Skeletal muscle cell (primary cell): ENCODE measurements at regions not wholly inside any gene's neighbourhood (a gene's known extent, or its start where the extent isn't known, plus 50 kb on each side); places are given as distances from the start of the nearest gene placed in this dataset.
"Not testable (repeated sequence)": the region's sequence is repeated elsewhere in the genome, so short reads cannot be mapped to it uniquely, and the experiment has no call there.

ENCODE experiments used
- DNase-seq: peaks from one replicate; pipeline ENCODE4 v3.0.0-alpha.2; 2010; ENCODE audit warnings: low read depth
- H3K4me3 ChIP-seq: 2 replicates; pipeline ENCODE4 v1.5.1; 2011; ENCODE audit warnings: low read depth, mild to moderate bottlenecking, control low read depth, low read length, moderate library complexity

DNA sequence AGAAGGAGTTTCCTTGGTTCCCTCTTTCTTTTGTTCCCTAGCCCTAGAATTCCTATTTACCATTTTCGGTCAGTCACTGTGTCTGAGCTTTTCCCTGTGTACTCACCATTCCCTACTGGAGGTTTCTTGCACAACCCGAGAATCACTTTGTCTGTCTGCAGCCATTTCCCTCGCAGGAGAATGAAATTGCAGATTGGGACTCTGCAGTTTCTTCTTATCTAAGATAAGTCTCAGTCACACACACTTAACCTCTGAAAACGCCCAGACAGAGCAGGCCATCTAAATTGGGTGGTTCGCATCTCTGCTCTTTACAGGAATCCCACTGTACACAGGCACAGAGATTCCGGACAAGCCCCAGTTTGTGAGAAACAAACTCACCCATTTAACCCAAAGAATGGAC, 58.6 kb upstream of the CNTNAP2 start:
- no peak overlapping the region for H3K4me3 ChIP-seq
- no peak for DNase-seq

DNA sequence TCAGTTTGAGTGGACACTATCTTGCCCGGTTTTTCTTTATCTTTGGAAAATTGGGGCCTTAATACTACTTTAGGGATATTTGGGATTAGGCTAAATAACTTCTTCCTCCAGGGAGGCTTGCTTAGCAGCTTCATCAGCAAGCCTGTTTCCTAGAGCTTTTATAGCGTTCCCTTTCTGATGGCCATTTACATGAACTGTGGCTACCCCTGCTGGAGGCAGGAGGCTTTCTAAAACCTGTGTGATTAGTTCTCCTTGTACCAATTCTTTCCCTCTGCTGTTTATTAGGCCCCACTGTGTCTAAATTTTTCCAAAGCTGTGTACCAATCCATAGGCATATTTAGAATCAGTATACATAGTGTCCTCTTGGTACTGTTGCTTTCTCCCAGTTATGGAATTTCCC, 61.7 kb upstream of the CNTNAP2 start:
- no peak for DNase-seq
- no peak overlapping the region for H3K4me3 ChIP-seq

DNA sequence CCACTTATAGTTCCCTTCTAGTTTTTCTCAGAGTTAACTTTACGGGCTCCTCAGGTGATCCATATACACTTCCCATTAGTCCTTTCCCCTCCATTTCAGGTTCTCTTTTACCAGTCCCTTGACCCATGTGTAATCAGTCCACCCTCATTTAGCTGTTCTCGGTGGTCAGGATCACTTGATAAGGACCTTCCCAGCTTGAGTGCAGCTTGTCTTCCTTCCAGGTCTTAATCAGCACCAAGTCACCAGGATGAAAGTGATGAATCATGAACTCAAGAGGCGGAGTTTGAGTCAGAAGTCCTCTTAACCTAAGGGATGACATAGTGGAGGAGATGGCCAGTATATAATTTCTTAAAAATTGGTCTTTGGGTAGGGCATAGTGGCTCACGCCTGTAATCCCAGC, 63.1 kb upstream of the CNTNAP2 start:
- H3K4me3 ChIP-seq = no peak overlapping the region
- DNase-seq = no peak

DNA sequence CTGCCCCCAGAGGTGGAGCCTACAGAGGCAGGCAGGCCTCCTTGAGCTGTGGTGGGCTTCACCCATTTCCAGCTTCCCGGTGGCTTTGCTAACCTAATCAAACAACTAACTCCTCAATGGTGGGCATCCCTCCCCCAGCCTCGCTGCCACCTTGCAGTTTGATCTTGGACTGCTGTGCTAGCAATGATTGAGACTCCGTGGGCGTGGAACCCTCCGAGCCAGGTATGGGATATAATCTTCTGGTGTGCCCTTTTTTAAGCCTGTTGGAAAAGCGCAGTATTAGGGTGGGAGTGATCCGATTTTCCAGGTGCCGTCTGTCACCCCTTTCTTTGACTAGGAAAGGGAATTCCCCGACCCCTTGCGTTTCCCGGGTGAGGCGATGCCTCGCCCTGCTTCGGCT, 73.3 kb upstream of the CNTNAP2 start:
- not testable (repeated sequence) for H3K4me3 ChIP-seq, DNase-seq

DNA sequence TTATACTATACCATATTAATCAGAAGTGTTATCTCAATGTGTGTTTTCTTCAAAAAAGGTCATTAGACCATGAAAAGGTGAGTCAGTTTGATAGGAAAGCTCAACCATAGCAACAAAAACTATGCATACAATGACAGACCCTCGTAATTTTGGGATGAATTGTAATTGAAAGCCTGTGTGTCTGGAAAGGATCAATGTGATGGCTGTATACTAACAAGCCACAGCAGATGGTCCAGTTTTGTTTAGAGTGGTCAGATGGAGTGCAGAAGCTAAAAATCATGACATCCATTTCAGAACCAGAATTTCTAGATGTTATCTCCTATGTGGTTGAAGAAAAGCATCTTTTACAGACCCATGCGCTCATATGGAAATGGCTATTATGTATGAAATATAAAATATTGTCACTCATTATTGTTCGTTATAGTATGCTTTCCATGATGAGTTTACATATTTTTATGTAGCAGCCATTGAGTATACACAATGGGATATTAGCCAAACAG, 88.3 kb upstream of the CNTNAP2 start:
- no peak for DNase-seq
- H3K4me3 ChIP-seq = no peak overlapping the region

DNA sequence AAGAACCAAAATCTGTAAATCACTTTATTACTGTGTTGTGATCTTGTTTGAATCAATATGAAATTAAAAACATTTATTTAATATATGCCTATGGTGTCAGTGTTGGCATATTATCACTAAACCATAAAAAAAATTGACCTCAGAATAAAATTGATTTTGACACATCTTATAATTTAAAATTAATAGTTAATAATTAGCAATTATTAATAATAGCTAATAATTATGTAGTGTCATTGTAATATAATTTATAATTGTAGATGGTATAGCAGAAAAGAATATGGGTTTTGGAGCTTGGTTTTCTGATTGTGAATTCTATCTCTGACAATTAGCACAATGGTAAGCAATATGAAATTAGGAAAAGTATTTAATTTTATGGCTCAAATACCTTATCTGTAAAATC, 89.4 kb upstream of the CNTNAP2 start:
- no peak for DNase-seq
- H3K4me3 ChIP-seq = no peak overlapping the region

DNA sequence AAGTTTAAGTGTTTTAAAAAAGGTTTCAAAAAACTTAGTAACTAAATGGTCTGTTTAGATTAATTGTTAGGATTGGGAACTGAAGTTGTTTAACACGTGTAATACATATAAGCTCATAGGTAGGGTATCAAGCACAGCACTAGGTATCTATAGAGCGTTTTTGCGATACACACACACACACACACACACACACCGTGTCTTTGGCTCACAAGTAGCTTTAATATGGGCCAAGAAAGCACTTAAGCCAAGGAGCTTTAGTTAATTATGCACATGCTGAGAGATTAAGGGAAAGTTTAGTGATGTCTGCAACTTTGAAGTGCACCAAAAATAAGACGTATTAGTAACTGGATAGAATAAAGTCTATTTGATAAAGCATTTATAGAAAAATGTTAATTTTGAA, 93.8 kb upstream of the CNTNAP2 start:
- H3K4me3 ChIP-seq = no peak overlapping the region
- DNase-seq = no peak

DNA sequence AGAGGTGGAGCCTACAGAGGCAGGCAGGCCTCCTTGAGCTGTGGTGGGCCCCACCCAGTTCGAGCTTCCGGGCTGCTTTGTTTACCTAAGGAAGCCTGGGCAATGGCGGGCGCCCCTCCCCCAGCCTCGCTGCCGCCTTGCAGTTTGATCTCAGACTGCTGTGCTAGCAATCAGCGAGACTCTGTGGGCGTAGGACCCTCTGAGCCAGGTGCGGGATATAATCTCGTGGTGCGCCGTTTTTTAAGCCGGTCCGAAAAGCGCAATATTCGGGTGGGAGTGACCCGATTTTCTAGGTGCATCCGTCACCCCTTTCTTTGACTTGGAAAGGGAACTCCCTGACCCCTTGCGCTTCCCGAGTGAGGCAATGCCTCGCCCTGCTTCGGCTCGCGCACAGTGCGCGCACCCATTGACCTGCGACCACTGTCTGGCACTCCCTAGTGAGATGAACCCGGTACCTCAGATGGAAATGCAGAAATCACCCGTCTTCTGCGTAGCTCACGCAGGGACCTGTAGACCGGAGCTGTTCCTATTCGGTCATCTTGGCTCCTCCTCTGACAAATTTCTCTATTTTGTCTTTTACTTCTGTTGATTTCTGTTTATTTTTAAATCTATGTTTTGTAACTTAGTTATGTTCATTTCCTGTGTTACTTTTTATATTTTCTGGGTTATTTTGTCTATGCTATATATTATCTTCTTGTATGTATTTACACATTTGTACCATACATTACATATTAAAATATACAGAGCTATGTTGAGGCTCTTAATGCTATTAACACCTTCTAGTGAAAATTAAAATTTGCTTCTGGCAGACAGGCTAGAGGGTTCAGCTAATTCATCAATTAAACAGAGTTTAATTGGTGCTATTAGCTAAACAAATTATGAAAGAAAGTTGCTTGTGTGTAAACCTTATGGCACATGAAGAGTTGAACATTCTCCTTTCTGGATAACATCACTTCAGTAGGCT, 97.3 kb upstream of the CNTNAP2 start:
- not testable (repeated sequence) for DNase-seq, H3K4me3 ChIP-seq

DNA sequence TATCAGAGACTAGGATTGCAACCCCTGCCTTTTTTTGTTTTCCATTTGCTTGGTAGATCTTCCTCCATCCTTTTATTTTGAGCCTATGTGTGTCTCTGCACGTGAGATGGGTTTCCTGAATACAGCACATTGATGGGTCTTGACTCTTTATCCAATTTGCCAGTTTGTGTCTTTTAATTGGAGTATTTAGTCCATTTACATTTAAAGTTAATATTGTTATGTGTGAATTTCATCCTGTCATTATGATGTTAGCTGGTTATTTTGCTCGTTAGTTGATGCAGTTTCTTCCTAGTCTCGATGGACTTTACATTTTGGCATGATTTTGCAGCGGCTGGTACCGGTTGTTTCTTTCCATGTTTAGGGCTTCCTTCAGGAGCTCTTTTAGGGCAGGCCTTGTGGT, 99.2 kb upstream of the CNTNAP2 start:
- not testable (repeated sequence) for H3K4me3 ChIP-seq, DNase-seq

DNA sequence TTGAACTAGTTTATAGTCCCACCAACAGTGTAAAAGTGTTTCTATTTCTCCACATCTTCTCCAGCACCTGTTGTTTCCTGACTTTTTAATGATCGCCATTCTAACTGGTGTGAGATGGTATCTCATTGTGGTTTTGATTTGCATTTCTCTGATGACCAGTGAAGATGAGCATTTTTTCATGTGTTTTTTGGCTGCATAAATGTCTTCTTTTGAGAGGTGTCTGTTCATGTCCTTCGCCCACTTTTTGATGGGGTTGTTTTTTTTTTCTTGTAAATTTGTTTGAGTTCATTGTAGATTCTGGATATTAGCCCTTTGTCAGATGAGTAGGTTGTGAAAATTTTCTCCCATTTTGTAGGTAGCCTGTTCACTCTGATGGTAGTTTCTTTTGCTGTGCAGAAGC, 102.4 kb upstream of the CNTNAP2 start:
- not testable (repeated sequence) for DNase-seq, H3K4me3 ChIP-seq

DNA sequence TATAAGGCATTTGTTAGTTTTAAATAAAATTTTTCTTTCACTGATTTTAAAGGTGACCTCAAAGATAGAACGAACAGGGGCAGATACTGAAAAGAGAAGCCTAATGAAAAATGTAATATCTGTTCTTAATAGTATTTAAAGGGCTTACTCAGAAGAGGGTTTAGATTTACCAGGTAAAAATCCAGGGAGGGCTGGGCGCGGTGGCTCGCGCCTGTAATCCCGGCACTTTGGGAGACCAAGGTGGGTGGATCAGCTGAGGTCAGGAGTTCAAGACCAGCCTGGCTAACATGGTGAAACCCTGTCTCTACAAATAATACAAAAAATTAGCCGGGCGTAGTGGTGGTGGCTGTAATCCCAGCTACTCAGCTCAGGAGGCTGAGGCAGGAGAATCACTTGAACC, 108.3 kb upstream of the CNTNAP2 start:
- no peak overlapping the region for H3K4me3 ChIP-seq
- DNase-seq = no peak

DNA sequence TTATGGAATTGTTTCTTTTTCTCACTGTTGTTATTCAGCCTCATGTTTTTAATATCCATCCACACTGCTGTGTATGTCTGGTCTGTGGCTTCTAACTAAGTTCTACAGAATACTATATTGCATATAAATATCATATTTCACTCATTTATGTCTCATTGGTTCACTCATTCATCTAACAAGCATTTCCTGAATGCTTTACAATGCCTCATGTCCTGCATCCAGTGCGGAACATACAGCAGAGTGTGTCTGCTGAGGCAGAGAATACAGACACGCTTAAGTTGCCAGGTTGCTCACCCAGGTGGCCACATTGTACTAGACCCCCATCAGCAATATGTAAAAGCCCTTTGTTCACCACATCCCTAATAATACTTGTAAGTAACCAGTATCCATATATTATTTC, 111.8 kb upstream of the CNTNAP2 start:
- peak; percentile 7 for DNase-seq
- H3K4me3 ChIP-seq = no peak overlapping the region

DNA sequence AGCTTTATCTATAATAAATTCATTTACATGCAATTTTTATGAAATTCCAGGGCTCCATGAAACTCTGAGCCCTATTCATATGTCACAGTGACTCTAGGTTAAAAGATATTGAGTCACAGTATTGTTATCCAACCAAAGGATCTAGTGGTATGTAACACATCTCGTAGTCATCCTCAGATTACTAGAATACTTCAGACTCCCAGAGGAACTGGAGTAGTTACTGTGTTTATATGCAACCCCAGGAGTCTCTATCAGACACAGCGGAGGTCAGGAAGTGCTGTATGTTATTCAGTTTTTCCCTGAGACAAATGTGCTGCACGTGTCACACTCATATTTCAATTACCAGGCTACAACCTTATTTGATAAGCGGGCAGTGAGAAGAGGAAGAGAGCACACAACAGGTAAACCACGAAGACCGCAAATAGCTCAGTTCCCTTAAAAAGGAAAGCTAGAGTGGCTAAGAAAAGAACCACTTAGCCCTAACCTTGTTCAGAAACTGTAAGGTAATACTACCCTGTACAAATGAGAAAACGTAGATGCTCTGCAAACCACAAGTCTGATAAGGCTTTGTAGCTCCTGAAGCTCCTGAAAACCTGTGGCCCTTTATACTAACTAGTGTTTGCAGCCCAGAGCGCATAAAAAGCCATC, 114.0 kb upstream of the CNTNAP2 start:
- DNase-seq = peak; percentile 14
- no peak overlapping the region for H3K4me3 ChIP-seq

DNA sequence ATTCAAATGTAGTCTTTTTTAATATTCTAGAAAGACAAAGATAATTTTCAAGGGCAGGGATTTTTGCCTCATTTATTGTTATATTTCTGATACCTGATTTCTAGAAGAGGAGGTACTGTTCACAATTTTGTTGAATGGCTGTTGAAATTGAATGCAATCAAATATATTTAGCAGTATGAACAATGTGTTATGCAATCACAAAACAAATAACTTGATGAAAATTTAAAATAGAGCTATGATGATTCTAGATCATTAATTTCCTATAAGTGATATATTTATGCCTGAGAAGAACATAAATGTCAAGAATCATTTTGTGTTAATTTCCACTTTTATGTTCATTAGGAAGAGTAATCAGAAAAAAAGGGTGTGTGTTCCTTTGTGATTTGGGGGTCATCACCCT, 114.6 kb upstream of the CNTNAP2 start:
- no peak overlapping the region for H3K4me3 ChIP-seq
- no peak for DNase-seq

DNA sequence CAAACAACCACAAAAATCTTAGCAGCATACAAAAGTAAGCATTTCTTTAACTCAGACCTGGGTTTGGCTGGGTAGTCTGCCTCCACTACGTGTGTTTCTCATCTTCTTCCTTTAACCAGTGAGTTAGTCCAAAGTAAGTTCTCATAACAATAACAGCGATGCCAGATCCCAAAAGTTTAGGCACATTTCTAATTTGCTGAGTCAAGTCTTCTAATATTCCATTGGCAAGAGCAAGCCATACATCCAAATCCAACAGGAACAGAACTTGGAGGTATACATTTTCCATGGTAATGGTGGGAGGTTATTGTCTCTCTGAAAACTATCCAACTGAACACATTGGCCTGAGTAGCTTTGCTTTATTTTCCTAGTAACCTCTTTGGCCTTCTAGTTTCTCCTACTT, 115.7 kb upstream of the CNTNAP2 start:
- no peak for DNase-seq
- no peak overlapping the region for H3K4me3 ChIP-seq

DNA sequence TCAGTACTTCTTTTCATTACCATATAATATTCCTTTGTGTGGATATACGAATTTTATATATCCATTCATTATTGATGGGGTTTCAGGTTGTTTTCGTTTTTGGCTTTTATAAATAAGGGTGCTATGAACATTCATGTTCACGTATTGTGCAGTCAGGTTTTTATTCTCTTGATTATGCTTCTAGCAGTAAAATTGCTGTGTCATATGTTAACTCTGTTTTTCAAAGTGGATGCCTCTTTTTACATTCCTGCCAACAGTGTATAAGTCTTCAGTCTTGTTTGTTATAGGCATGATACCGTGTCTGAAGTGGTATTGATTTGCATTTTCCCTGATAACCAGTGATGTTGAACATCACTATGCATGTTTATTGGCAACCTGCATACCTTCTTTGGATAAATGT, 127.1 kb upstream of the CNTNAP2 start:
- no peak for DNase-seq
- H3K4me3 ChIP-seq = no peak overlapping the region

DNA sequence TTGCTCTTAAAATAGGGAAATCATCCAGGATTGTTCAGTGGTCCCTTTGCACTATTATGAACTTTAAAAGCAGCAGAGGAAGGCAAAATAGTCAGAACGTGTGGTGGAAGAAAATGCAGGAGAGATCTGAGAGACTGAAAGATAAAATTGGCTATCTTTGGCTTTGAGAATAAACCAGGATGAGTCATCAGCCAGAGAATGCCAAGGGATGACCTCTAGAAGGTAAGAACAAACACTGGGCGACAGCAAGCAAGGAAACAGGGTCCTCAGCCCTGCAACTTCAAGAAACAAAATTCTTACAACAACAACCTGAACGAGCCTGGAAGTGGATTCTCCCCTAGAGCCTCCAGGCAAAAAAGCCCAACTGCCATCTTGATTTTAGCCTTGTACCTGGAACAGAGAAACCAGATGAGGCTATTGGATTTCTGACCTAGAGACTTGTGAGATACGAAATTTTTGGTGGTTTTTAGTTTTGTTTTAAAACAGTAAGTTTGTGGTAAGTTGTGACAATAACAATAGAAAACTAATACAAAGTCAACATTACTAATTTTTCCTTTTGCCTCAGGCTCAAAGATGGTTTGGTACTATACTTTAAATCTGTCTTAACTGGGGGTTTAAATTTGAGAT, 130.2 kb upstream of the CNTNAP2 start:
- H3K4me3 ChIP-seq = no peak overlapping the region
- no peak for DNase-seq

DNA sequence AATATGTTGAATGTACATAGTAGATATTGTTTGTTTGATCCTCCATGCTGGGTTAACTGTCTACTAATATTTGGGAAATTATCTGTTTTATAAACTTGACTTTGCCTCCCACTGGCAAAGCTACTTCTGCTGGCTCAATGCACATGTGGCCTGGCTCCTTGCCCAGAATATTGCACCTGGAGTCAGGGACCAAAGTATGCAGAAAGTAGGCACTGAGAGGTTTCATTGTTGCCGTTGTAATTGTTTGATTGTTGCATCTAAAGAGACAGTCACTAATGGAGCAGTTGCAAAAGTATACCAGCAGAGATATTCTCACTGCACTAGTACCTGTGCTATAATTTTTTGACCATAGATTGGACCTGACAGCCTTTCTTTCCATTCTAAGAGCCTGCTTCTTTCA, 137.8 kb upstream of the CNTNAP2 start:
- no peak overlapping the region for H3K4me3 ChIP-seq

DNA sequence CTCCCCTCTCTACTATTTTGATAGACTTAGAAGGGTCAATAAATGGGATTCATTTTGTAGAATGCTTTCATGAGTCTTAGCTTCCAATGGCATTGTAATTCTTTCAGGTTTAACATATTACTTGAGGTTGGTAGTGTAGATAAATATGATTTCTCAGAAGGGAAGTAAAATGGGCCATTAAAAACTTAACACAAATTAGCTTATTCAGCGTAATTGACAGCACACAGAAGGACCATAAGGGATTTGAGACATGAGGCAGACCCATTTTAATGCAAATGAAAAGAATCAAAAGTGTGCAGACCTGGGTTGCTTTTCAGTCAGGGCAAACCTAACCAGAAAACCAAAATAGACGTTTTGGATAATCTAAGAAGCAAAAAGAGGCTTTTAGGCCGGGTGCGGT, 156.6 kb upstream of the CNTNAP2 start:
- no peak overlapping the region for H3K4me3 ChIP-seq

More for the DNA sequence above, 137.8 kb upstream of the CNTNAP2 start:
- no peak for DNase-seq

DNA sequence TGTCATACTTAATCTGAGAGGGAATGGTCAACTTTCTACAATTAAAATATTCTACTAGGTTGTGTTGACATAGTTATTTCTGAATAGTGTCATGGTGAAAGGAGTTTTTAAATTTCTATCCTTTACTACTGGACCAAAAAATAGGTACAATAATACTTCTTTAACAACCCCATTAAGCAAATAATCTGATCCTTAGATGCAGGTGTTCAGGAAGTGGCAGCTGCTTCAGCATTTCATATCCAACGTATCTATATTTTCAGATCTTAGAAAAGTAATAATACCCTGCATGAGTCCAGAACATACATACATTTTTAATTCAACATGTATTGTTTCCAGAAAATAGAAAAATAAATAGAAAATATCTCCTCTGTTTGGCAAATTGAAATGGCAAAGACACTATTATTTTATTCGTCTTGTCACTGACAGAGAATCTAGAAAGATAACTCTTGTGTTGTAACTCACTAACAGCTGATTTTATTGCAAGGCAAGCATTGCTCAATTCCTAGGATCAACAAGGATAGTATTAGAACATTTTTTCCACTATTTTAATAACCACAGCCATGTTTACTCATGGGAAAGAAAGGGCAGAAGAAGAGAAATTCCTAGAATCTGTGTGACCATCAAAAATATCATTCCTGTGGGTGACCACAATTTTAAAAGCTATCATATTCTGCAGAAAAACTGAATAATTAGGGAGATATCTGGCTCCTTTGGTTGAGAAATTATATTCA, 159.3 kb upstream of the CNTNAP2 start:
- no peak overlapping the region for H3K4me3 ChIP-seq
- DNase-seq = no peak

More for the DNA sequence above, 156.6 kb upstream of the CNTNAP2 start:
- DNase-seq = no peak
